PC-9 (cell line): ENCODE measurements at regions not wholly inside any gene's neighbourhood (a gene's known extent, or its start where the extent isn't known, plus 50 kb on each side); places are given as distances from the start of the nearest gene placed in this dataset.

Experiments used
- BruUV-seq: library from RNA; stranded (reverse); fragments of 400-500 nt; replicated peaks from 2 replicates; lab custom pipeline; 2021; lab: Mats Ljungman, UMichigan
- CTCF ChIA-PET: fragments of 300-600 bp; sonication (Branson Sonifier 250); formaldehyde crosslinking; loops from one replicate; lab custom pipeline; 2022; ENCODE audit warnings: antibody characterized with exemption; lab: Charles Lee
- POLR2A ChIA-PET: fragments of 300-600 bp; sonication (Branson Sonifier 250); formaldehyde crosslinking; loops from one replicate; lab custom pipeline; 2022; ENCODE audit warnings: antibody characterized with exemption; ENCODE audit not compliant: unreplicated experiment; lab: Charles Lee
- DNase-seq, 2 experiments: peaks; one replicate each; pipeline versions ENCODE4 v3.0.0 to v3.0.0-alpha.2; 2015 to 2022; ENCODE audit warnings: mixed read lengths in 1 of 2
- H2AFZ ChIP-seq: fragments of 200-600 bp; sonication (generic); 2 replicates; pipeline ENCODE4 v1.8.1; 2017; ENCODE audit warnings: antibody characterized with exemption
- H3F3A ChIP-seq: fragments of 200-600 bp; sonication (generic); 2 replicates; pipeline ENCODE4 v1.8.1; 2017; ENCODE audit warnings: antibody characterized with exemption, mild to moderate bottlenecking, low read depth; ENCODE audit not compliant: insufficient read depth
- H3K27ac ChIP-seq: fragments of 200-600 bp; sonication (generic); 2 replicates; pipeline ENCODE4 v1.6.1; 2016; ENCODE audit warnings: mixed run types
- H3K27me3 ChIP-seq: fragments of 200-600 bp; sonication (generic); 2 replicates; pipeline ENCODE4 v1.6.1; 2016; ENCODE audit warnings: low read depth, mixed run types; ENCODE audit not compliant: insufficient read depth
- H3K36me3 ChIP-seq: fragments of 200-600 bp; sonication (generic); 2 replicates; pipeline ENCODE4 v1.6.1; 2016; ENCODE audit warnings: low read depth, mixed run types
- H3K4me1 ChIP-seq: fragments of 200-600 bp; sonication (generic); replicated peaks from 2 replicates; pipeline ENCODE4 v1.6.1; 2016; ENCODE audit warnings: mixed run types; ENCODE audit not compliant: insufficient read depth
- H3K4me2 ChIP-seq: fragments of 200-600 bp; sonication (generic); 2 replicates; pipeline ENCODE4 v1.6.1; 2017; ENCODE audit warnings: mixed run types
- H3K4me3 ChIP-seq: fragments of 200-600 bp; sonication (generic); 2 replicates; pipeline ENCODE4 v1.6.1; 2016; ENCODE audit warnings: mixed run types
- H3K79me2 ChIP-seq: fragments of 200-600 bp; sonication (generic); 2 replicates; pipeline ENCODE4 v1.6.1; 2017; ENCODE audit warnings: low read depth, mixed run types
- H3K9me2 ChIP-seq: fragments of 200-600 bp; sonication (generic); 2 replicates; pipeline ENCODE4 v1.8.1; 2017; ENCODE audit warnings: mild to moderate bottlenecking; ENCODE audit not compliant: insufficient read depth
- H3K9me3 ChIP-seq: fragments of 200-600 bp; sonication (generic); 2 replicates; pipeline ENCODE4 v1.8.1; 2016; ENCODE audit warnings: low read depth; ENCODE audit not compliant: insufficient read depth
- H4K20me1 ChIP-seq: fragments of 200-600 bp; sonication (generic); 2 replicates; pipeline ENCODE4 v1.8.1; 2017; ENCODE audit not compliant: insufficient read depth
- EZH2 ChIP-seq: fragments of 200-600 bp; sonication (generic); IDR thresholded peaks from 2 replicates; pipeline ENCODE4 v1.8.0; 2017; ENCODE audit warnings: antibody characterized with exemption, low read depth
- intact Hi-C: fragments of 100-400 bp; cut with micrococcal nuclease; formaldehyde crosslinking; loops from one replicate; pipeline ENCODE4 v1.10.0; 2022; ENCODE audit not compliant: unreplicated experiment
- TF ChIP-seq, protein P1 (sequence below): fragments of 200-600 bp; sonication (generic); conservative IDR thresholded peaks from 2 replicates; pipeline ENCODE4 v1.6.1; 2017; ENCODE audit warnings: mixed run types, antibody characterized with exemption, mild to moderate bottlenecking, moderate library complexity

DNA sequence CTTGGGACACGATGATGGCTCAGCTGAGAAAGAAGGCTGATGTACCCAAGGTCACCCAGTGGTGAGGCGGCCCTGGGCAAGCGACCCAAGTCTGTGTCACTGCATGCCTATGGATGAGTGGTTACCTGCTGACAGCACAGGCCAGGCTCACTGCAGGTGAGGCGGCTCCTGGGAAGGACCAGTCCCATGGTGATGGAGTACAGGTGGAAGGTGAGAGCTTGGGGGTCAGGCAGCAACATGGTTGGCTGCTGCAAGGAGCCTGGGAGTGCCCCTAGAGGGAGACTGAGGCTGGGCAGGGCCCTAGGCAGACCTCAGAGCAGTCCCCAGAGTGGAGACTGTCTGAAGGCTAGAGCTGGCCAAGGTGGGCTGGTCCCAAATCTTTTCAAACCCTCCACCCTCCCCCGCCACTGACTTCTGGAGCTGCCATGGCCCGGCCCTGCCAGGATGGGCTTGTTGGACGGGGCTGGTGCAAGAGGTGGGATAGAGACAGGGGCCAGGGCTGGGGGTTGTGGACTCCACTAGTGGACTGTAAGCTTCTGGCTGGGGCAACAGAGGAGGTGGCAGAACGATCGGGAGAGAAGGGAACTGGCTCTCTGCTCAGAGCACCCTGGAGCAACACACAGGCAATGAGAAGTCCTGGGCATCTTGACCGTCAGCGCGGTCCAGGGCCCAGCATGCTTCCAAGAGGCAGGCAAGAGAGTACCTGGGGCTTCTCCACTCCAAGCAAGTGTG, 72.5 kb upstream of the SLC6A11 start:
- CTCF ChIA-PET, result no interaction called here
- Histone ChIP-seq H3K9me2 (no peaks in the 10 kb centered on the region), H3K79me2 (no peaks in the 10 kb centered on the region), H4K20me1 (no peaks in the 10 kb centered on the region), H3K27me3 (peaks cover 68% of the 10 kb centered on the region), H3K9me3 (no peaks in the 10 kb centered on the region), H3F3A (no peaks in the 10 kb centered on the region), H3K4me2 (no peak overlapping the region), H3K4me1 (no peaks in the 10 kb centered on the region), H3K27ac (no peak overlapping the region), H2AFZ (no peak overlapping the region), H3K4me3 (no peak overlapping the region), H3K36me3 (no peaks in the 10 kb centered on the region)
- no TSS peak for BruUV-seq
- POLR2A ChIA-PET, result no interaction called here
- TF ChIP-seq EZH2, result no peak
- intact Hi-C loops, result no loop called here
- DNase-seq, result no peak

DNA sequence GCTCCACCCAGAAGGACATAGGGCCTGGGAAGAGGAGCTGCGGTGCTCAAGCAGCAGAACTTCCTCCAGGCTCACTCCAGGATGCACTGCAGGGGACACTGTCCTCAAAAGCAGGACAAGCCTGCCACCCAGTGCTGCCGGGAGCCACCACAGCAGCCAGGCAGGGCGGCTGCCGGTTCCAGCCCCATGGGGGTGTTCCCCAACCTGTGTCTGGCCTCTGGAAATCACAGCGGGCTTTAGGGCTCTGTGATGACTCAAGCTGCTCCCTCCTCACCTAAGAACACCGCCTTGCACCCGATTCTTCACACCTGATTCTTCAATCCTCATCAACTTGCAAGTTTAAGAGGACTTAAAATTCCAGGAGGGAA, 71.9 kb upstream of the SLC6A11 start:
- BruUV-seq, result no TSS peak
- Histone ChIP-seq H3K27ac (no peak overlapping the region), H3K4me3 (no peak overlapping the region), H4K20me1 (no peaks in the 10 kb centered on the region), H3K9me3 (no peaks in the 10 kb centered on the region), H3F3A (no peaks in the 10 kb centered on the region), H3K36me3 (no peaks in the 10 kb centered on the region), H3K9me2 (no peaks in the 10 kb centered on the region), H3K4me2 (no peak overlapping the region), H3K4me1 (no peaks in the 10 kb centered on the region), H3K79me2 (no peaks in the 10 kb centered on the region), H3K27me3 (peaks cover 68% of the 10 kb centered on the region), H2AFZ (no peak overlapping the region)
- ChIA-PET POLR2A (no interaction called here), CTCF (no interaction called here)
- peak; percentile 26 to 38 for DNase-seq
- intact Hi-C loops, result no loop called here
- TF ChIP-seq, protein P1, sequence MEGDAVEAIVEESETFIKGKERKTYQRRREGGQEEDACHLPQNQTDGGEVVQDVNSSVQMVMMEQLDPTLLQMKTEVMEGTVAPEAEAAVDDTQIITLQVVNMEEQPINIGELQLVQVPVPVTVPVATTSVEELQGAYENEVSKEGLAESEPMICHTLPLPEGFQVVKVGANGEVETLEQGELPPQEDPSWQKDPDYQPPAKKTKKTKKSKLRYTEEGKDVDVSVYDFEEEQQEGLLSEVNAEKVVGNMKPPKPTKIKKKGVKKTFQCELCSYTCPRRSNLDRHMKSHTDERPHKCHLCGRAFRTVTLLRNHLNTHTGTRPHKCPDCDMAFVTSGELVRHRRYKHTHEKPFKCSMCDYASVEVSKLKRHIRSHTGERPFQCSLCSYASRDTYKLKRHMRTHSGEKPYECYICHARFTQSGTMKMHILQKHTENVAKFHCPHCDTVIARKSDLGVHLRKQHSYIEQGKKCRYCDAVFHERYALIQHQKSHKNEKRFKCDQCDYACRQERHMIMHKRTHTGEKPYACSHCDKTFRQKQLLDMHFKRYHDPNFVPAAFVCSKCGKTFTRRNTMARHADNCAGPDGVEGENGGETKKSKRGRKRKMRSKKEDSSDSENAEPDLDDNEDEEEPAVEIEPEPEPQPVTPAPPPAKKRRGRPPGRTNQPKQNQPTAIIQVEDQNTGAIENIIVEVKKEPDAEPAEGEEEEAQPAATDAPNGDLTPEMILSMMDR, result peak; percentile 49; the same call in 1 of the 2 replicates
- no peak for TF ChIP-seq EZH2

DNA sequence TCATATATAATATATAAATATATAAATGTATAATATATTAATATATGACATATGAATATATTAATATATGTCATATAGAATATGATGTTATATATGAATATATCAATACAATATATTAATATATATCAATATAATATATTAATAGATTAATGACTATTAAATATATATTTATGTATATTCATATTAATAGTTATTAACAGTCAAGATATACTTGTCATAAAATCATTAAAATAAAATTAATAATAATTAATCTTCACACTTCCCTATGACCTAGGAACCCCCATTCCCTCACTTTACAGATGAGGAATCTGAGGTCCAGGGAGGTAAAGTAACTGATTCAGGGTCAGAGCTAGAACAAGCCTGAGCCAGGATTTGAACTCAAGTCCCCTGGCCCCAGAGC, 70.6 kb upstream of the SLC6A11 start:
- peaks cover 62% of the 10 kb centered on the region for H3K27me3 ChIP-seq
- DNase-seq, result no peak

More for the DNA sequence above, 70.6 kb upstream of the SLC6A11 start:
- no peak overlapping the region for H3K4me3 ChIP-seq
- no peaks in the 10 kb centered on the region for H4K20me1 ChIP-seq
- intact Hi-C loops, result no loop called here
- H3K79me2 ChIP-seq, result no peaks in the 10 kb centered on the region
- no peaks in the 10 kb centered on the region for H3F3A ChIP-seq
- BruUV-seq, result no TSS peak
- no peaks in the 10 kb centered on the region for H3K9me3 ChIP-seq
- no peak overlapping the region for H3K27ac ChIP-seq
- ChIA-PET CTCF (no interaction called here), POLR2A (no interaction called here)
- H3K4me2 ChIP-seq, result no peak overlapping the region
- H3K4me1 ChIP-seq, result no peaks in the 10 kb centered on the region
- no peaks in the 10 kb centered on the region for H3K9me2 ChIP-seq
- H2AFZ ChIP-seq, result no peak overlapping the region
- H3K36me3 ChIP-seq, result no peaks in the 10 kb centered on the region
- TF ChIP-seq EZH2, result no peak
- TF ChIP-seq, protein P1, result no peak
